Transverse colon (tissue), 4 donors: ENCODE measurements at regions not wholly inside any gene's neighbourhood (a gene's known extent, or its start where the extent isn't known, plus 50 kb on each side); places are given as distances from the start of the nearest gene placed in this dataset.

Experiments
- DNase-seq: peaks from one replicate; pipeline ENCODE4 v3.0.0-alpha.2; 2019
- H3K27ac ChIP-seq, 4 donors: fragments of 200-600 bp; sonication (generic); 2 replicates each; pipeline ENCODE4 v1.5.1; 2016 to 2018; ENCODE audit warnings: inconsistent platforms in 4 of 4
- H3K27me3 ChIP-seq: fragments of 200-600 bp; sonication (generic); 2 replicates; pipeline ENCODE4 v1.5.1; 2017; ENCODE audit warnings: inconsistent platforms
- H3K36me3 ChIP-seq, 4 donors: fragments of 200-600 bp; sonication (generic); 2 replicates each; pipeline ENCODE4 v1.5.1; 2017 to 2019; ENCODE audit warnings: inconsistent platforms in 4 of 4
- H3K4me1 ChIP-seq, 4 donors: fragments of 200-600 bp; sonication (generic); 2 replicates each; pipeline ENCODE4 v1.5.1; 2017 to 2020; ENCODE audit warnings: inconsistent platforms in 4 of 4
- H3K4me3 ChIP-seq, 4 donors: fragments of 200-600 bp; sonication (generic); 1 replicate in 1 of 4; 2 replicates in 3 of 4; pipeline versions ENCODE4 v1.5.1 to v1.6.1; 2017 to 2019; ENCODE audit warnings: inconsistent platforms in 4 of 4
- H3K9me3 ChIP-seq, 2 donors: fragments of 200-600 bp; sonication (generic); 2 replicates each; pipeline ENCODE4 v1.5.1; 2017 to 2019; ENCODE audit warnings: inconsistent platforms in 2 of 2
- EP300 ChIP-seq: sonication (generic); formaldehyde crosslinking; IDR thresholded peaks from one replicate; pipeline ENCODE4 v1.6.1; 2017; ENCODE audit warnings: antibody characterized with exemption, low read depth
- POLR2A ChIP-seq: fragments of 450-650 bp; IDR thresholded peaks from one replicate; pipeline ENCODE4 v1.6.1; 2016; ENCODE audit warnings: antibody characterized with exemption, mild to moderate bottlenecking, moderate library complexity
- POLR2AphosphoS5 ChIP-seq, 3 donors: sonication (generic); formaldehyde crosslinking; IDR thresholded peaks; one replicate each; pipeline ENCODE4 v1.6.1; 2016; ENCODE audit warnings: antibody characterized with exemption in 3 of 3
- WGBS, 2 donors: methylation state at CpG; one replicate each; pipeline ENCODE4 v1.1.5; 2018; ENCODE audit warnings: low coverage in 1 of 2; 5-methylcytosine and 5-hydroxymethylcytosine counted together
- in situ Hi-C, 4 donors: fragments of 200-750 bp; cut with MboI; loops; one replicate each; pipeline versions ENCODE4 v1.15.0 to v1.15.1; 2017; ENCODE audit warnings: low sequenced_read_pairs in 3 of 4, low pct_ligation_motif_present in 1 of 4, low pct_unique_long_range_greater_than_20kb in 1 of 4
- intact Hi-C: fragments of 100-400 bp; cut with DNase I; formaldehyde crosslinking; loops from one replicate; pipeline ENCODE4 v1.15.1; 2023; ENCODE audit warnings: low total_unique reads
- TF ChIP-seq, protein P1 (sequence below), 5 experiments: fragments of 200-600 bp in 3 of 5; fragments of 450-650 bp in 2 of 5; sonication (generic) in 3 of 5; IDR thresholded peaks; 1 replicate in 2 of 5; 2 replicates in 3 of 5; pipeline ENCODE4 v1.5.1; 2016 to 2017; ENCODE audit warnings: antibody characterized with exemption in 5 of 5, inconsistent platforms in 3 of 5, mild to moderate bottlenecking in 2 of 5, moderate library complexity in 1 of 5

GRCh38 chr3:102054543-102055080 is 205.3 kb downstream of the NFKBIZ start:
- in situ Hi-C loops (no loop called here), intact Hi-C loops (no loop called here)
- TF ChIP-seq POLR2A (no peak), EP300 (no peak), POLR2AphosphoS5 (IDR thresholded peaks at IDR 0.05) (no peak)
- TF ChIP-seq, protein P1, sequence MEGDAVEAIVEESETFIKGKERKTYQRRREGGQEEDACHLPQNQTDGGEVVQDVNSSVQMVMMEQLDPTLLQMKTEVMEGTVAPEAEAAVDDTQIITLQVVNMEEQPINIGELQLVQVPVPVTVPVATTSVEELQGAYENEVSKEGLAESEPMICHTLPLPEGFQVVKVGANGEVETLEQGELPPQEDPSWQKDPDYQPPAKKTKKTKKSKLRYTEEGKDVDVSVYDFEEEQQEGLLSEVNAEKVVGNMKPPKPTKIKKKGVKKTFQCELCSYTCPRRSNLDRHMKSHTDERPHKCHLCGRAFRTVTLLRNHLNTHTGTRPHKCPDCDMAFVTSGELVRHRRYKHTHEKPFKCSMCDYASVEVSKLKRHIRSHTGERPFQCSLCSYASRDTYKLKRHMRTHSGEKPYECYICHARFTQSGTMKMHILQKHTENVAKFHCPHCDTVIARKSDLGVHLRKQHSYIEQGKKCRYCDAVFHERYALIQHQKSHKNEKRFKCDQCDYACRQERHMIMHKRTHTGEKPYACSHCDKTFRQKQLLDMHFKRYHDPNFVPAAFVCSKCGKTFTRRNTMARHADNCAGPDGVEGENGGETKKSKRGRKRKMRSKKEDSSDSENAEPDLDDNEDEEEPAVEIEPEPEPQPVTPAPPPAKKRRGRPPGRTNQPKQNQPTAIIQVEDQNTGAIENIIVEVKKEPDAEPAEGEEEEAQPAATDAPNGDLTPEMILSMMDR (IDR thresholded peaks at IDR 0.05), result no peak
- peaks cover 0 to under 1% of the 10 kb centered on the region in 2 donors for H3K9me3 ChIP-seq
- H3K36me3 ChIP-seq, result no peaks in the 10 kb centered on the region
- H3K27ac ChIP-seq, result no peak overlapping the region
- H3K27me3 ChIP-seq, result no peaks in the 10 kb centered on the region
- no peak for DNase-seq
- H3K4me1 ChIP-seq, result peaks cover 0 to 8% (median 2%) of the 10 kb centered on the region in 4 donors
- no peak overlapping the region for H3K4me3 ChIP-seq
- WGBS, 2 donors, result 44 to 78% methylated on average over 7 to 10 of the region's 10 CpGs

DNA sequence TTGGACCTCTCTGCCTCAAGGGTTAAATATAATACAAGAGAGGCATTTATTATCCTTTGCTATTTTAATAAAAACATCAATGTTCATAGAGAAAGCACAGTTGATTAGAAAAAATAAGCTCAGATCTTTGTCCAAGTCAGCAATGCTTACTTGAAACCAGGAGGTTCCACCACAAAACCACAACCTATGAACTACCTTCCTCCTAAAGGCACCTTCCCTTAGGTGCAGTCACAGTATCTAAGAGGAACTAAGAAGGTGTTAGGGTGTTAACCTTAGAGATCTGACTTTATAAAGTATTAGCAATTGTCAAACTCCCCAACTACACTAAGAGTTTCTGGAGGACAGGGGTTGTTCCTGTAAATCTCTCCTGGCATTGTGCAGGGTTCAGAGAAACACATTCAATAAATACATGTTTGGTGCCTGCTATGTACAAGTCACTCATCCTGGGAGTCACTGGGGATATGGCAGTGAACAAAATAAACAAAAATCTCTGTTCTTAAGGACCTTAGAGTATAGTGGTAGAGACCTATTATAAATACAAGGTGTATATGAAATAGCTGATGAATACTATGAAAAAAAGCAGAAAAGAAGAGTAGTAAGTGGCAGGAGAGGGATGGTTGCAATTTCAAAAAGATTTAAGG is 208.6 kb downstream of the NFKBIZ start:
- H3K27me3 ChIP-seq, result no peaks in the 10 kb centered on the region
- TF ChIP-seq POLR2AphosphoS5 (IDR thresholded peaks at IDR 0.05), result no peak
- TF ChIP-seq, protein P1 (IDR thresholded peaks at IDR 0.05), result no peak
- no peak for TF ChIP-seq POLR2A
- no peak for TF ChIP-seq EP300
- no peak overlapping the region for H3K4me3 ChIP-seq
- H3K4me1 ChIP-seq, result peaks cover 4 to 27% (median 10%) of the 10 kb centered on the region in 4 donors
- no peaks in the 10 kb centered on the region for H3K36me3 ChIP-seq
- in situ Hi-C loops, result no loop called here
- no peak for DNase-seq
- H3K27ac ChIP-seq, result no peak overlapping the region
- no peaks in the 10 kb centered on the region for H3K9me3 ChIP-seq
- intact Hi-C loops, result no loop called here

GRCh38 chr3:102059145-102059943 is 210.0 kb downstream of the NFKBIZ start:
- TF ChIP-seq EP300 (no peak), POLR2AphosphoS5 (IDR thresholded peaks at IDR 0.05) (no peak), POLR2A (no peak)
- TF ChIP-seq, protein P1 (IDR thresholded peaks at IDR 0.05), result no peak
- Histone ChIP-seq H3K27ac (no peak overlapping the region), H3K4me3 (no peak overlapping the region), H3K27me3 (no peaks in the 10 kb centered on the region), H3K36me3 (no peaks in the 10 kb centered on the region), H3K9me3 (no peaks in the 10 kb centered on the region), H3K4me1 (peaks cover 4 to 27% (median 10%) of the 10 kb centered on the region in 4 donors)
- 40 to 67% methylated on average over 3 to 8 of the region's 8 CpGs for WGBS, 2 donors
- intact Hi-C loops (no loop called here), in situ Hi-C loops (no loop called here)
- peak; percentile 46 for DNase-seq

- H3K27ac ChIP-seq, result no peak overlapping the region
These were observed 211.5 kb downstream of the NFKBIZ start for GRCh38 chr3:102060814-102061213.

More at GRCh38 chr3:102060814-102061213, 211.5 kb downstream of the NFKBIZ start:
- Histone ChIP-seq H3K36me3 (no peaks in the 10 kb centered on the region), H3K9me3 (no peaks in the 10 kb centered on the region), H3K4me3 (no peak overlapping the region), H3K27me3 (no peaks in the 10 kb centered on the region), H3K4me1 (peaks cover 4 to 27% (median 10%) of the 10 kb centered on the region in 4 donors)
- 56% methylated on average over 1 of the region's 1 CpG; no CpG with 5 or more reads in 1 of the 2 donors for WGBS, 2 donors
- intact Hi-C loops (no loop called here), in situ Hi-C loops (no loop called here)
- no peak for DNase-seq
- TF ChIP-seq POLR2AphosphoS5 (IDR thresholded peaks at IDR 0.05), result no peak
- no peak for TF ChIP-seq POLR2A
